HepG2 (cell line): ENCODE measurements at regions not wholly inside any gene's neighbourhood (a gene's known extent, or its start where the extent isn't known, plus 50 kb on each side); places are given as distances from the start of the nearest gene placed in this dataset.

Experiments
- ATAC-seq: fragments of 200-7000 bp; cut with Tn5 transposase; 3 replicates; pipeline ENCODE4 v1.9.1; 2020; ENCODE audit warnings: mild to moderate bottlenecking, moderate library complexity
- BruUV-seq: library from RNA; stranded (reverse); fragments of 400-500 nt; replicated peaks from 2 replicates; lab custom pipeline; 2021; lab: Mats Ljungman, UMichigan
- CTCF ChIA-PET: fragments of 300-600 bp; formaldehyde crosslinking; extraction: SDS; loops from one replicate; lab custom pipeline; 2021; ENCODE audit warnings: low total read pairs, inconsistent platforms, low intra/inter-chr PET ratio; lab: Yijun Ruan, JAX
- POLR2A ChIA-PET: fragments of 350-600 bp; sonication (Branson Sonifier 250); formaldehyde crosslinking; loops from one replicate; lab custom pipeline; 2020; ENCODE audit warnings: antibody characterized with exemption, inconsistent platforms; lab: Yijun Ruan, JAX
- DNase-seq: peaks from one replicate; pipeline ENCODE4 v3.0.0-alpha.2; 2015; ENCODE audit warnings: low spot score
- FAIRE-seq: peaks from 3 replicates; lab custom pipeline; 2011; peaks lifted over from hg19 to GRCh38; lab: Jason Lieb, UNC
- H2AFZ ChIP-seq: one replicate; pipeline ENCODE4 v1.6.1; 2011; ENCODE audit warnings: low read length, inconsistent platforms
- H3K27ac ChIP-seq: fragments of 300-600 bp; 3 replicates; pipeline ENCODE4 v1.8.0; 2011; ENCODE audit warnings: mixed run types, mild to moderate bottlenecking, mixed read lengths, low read length, inconsistent platforms; ENCODE audit not compliant: insufficient read depth; ENCODE audit errors: extremely low read length
- H3K27me3 ChIP-seq, 2 experiments: fragments of 200-600 bp in 1 of 2; 2 replicates in 1 of 2; 3 replicates in 1 of 2; pipeline versions ENCODE4 v1.6.0 to v1.8.0; 2011; ENCODE audit warnings: low read length in 2 of 2, mild to moderate bottlenecking in 2 of 2, moderate library complexity in 2 of 2, inconsistent platforms in 1 of 2; ENCODE audit not compliant: insufficient read depth in 2 of 2, control insufficient read depth in 1 of 2
- H3K36me3 ChIP-seq, 2 experiments: fragments of 200-600 bp in 1 of 2; replicated peaks in 1 of 2; 2 replicates in 1 of 2; 3 replicates in 1 of 2; pipeline versions ENCODE4 v1.5.1 to v1.8.0; 2011; ENCODE audit warnings: low read length in 2 of 2, inconsistent platforms in 1 of 2; ENCODE audit not compliant: insufficient read depth in 2 of 2, control insufficient read depth in 1 of 2
- H3K4me1 ChIP-seq: 2 replicates; pipeline ENCODE4 v1.5.1; 2012; ENCODE audit warnings: low read length, inconsistent platforms; ENCODE audit not compliant: insufficient read depth
- H3K4me2 ChIP-seq: 2 replicates; pipeline ENCODE4 v1.6.0; 2011; ENCODE audit warnings: low read depth, low read length, inconsistent platforms
- H3K4me3 ChIP-seq, 3 experiments: fragments of 200-600 bp in 1 of 3; sonication (generic), shearing (Covaris generic) in 1 of 3; replicated peaks in 1 of 3; 2 replicates each; pipeline ENCODE4 v1.5.1; 2011 to 2016; ENCODE audit warnings: low read length in 3 of 3, inconsistent platforms in 2 of 3, low read depth in 2 of 3, mild to moderate bottlenecking in 2 of 3, control low read depth in 1 of 3, mixed read lengths in 1 of 3; ENCODE audit not compliant: insufficient read depth in 1 of 3
- H3K79me2 ChIP-seq: one replicate; pipeline ENCODE4 v1.6.1; 2011; ENCODE audit warnings: low read length, inconsistent platforms; ENCODE audit not compliant: insufficient read depth
- H3K9ac ChIP-seq: 2 replicates; pipeline ENCODE4 v1.6.0; 2011; ENCODE audit warnings: mild to moderate bottlenecking, low read depth, low read length, inconsistent platforms; ENCODE audit not compliant: insufficient read depth
- H3K9me3 ChIP-seq: 2 replicates; pipeline ENCODE4 v1.5.1; 2012; ENCODE audit warnings: mild to moderate bottlenecking, low read length
- H4K20me1 ChIP-seq: 2 replicates; pipeline ENCODE4 v1.6.0; 2011; ENCODE audit warnings: inconsistent platforms, mild to moderate bottlenecking, low read length, moderate library complexity; ENCODE audit not compliant: insufficient read depth
- KDM5A ChIP-seq: fragments of 200-600 bp; sonication (generic); IDR thresholded peaks from 2 replicates; pipeline ENCODE4 v1.7.0; 2018; ENCODE audit warnings: antibody characterized with exemption, mild to moderate bottlenecking, low read length, borderline replicate concordance
- SYNCRIP ChIP-seq: fragments of 200-400 bp; formaldehyde crosslinking; IDR thresholded peaks from 2 replicates; pipeline ENCODE4 v1.6.1; 2018; ENCODE audit warnings: mild to moderate bottlenecking, low read depth, low read length; ENCODE audit not compliant: insufficient read depth
- ZBTB1 ChIP-seq: sonication (generic); formaldehyde crosslinking; IDR thresholded peaks from 2 replicates; pipeline ENCODE4 v1.4.0; 2020; ENCODE audit warnings: missing genetic modification reagents, borderline replicate concordance
- ZNF205 ChIP-seq: IDR thresholded peaks from 2 replicates; pipeline ENCODE4 v1.6.1; 2018; ENCODE audit warnings: missing biosample characterization, missing genetic modification reagents
- ZNF552 ChIP-seq: sonication (generic); formaldehyde crosslinking; IDR thresholded peaks from 2 replicates; pipeline ENCODE4 v1.9.0; 2022; ENCODE audit warnings: missing genetic modification reagents, mild to moderate bottlenecking, borderline replicate concordance
- ZNF772 ChIP-seq: sonication (generic); formaldehyde crosslinking; IDR thresholded peaks from 2 replicates; pipeline ENCODE4 v1.5.0; 2020; ENCODE audit warnings: mild to moderate bottlenecking, missing genetic modification reagents
- WGBS: methylation state at CpG from one replicate; pipeline ENCODE4 v1.1.6; 2017; ENCODE audit warnings: low lambda C conversion rate; 5-methylcytosine and 5-hydroxymethylcytosine counted together
- in situ Hi-C: cut with HindIII; loops from 2 replicates; pipeline ENCODE4 v1.10.0; 2017; ENCODE audit warnings: low pct_unique_long_range_greater_than_20kb; ENCODE audit not compliant: extremely low pct_ligation_motif_present
- intact Hi-C: fragments of 100-400 bp; cut with micrococcal nuclease; formaldehyde crosslinking; loops from one replicate; pipeline ENCODE4 v1.10.0; 2022; ENCODE audit not compliant: unreplicated experiment
- TF ChIP-seq, protein P1 (sequence below): sonication (generic); formaldehyde crosslinking; IDR thresholded peaks from 2 replicates; pipeline ENCODE4 v1.4.0; 2020; ENCODE audit warnings: mild to moderate bottlenecking, missing genetic modification reagents, borderline replicate concordance
- TF ChIP-seq, protein P2 (sequence below), 2 experiments: IDR thresholded peaks; 2 replicates each; pipeline ENCODE4 v1.6.1; 2011 to 2012; ENCODE audit warnings: low read length in 2 of 2, borderline replicate concordance in 1 of 2, low read depth in 1 of 2, mild to moderate bottlenecking in 1 of 2, moderate library complexity in 1 of 2
- TF ChIP-seq, protein P3 (sequence below): sonication (generic); formaldehyde crosslinking; IDR thresholded peaks from 2 replicates; pipeline ENCODE4 v1.4.0; 2020; ENCODE audit warnings: missing genetic modification reagents, borderline replicate concordance
- TF ChIP-seq, protein P4 (sequence below): sonication (generic); formaldehyde crosslinking; IDR thresholded peaks from 2 replicates; pipeline ENCODE4 v1.4.0; 2020; ENCODE audit warnings: missing genetic modification reagents; ENCODE audit errors: not compliant biosample characterization

DNA sequence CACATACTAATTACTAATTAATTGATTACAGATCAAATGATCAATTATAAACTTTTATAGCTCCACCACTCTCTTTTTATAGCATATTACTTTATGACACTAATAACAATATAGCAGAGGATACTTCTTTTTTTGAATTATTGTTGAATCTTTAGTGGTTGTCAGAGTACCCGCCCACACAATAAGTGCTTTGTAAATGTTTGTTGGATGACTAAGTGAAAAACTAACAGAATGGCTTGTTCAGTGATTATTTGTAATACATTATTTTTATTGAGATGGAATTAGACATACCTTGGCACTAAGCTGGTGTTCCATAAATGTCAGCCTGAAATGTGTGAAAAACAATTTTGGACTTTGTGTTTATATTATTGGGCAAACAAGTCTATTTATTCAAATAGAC, 670.5 kb upstream of the ATXN7L3B start:
- H3K4me2 ChIP-seq: no peak overlapping the region
- CTCF ChIA-PET: no interaction called here
- no peak for FAIRE-seq
- TF ChIP-seq ZNF772 (CRISPR knock-in tag) (no peak), SYNCRIP (no peak), KDM5A (no peak), ZNF205 (CRISPR knock-in tag) (no peak), ZBTB1 (no peak), ZNF552 (CRISPR knock-in tag) (no peak)
- TF ChIP-seq, protein P1, sequence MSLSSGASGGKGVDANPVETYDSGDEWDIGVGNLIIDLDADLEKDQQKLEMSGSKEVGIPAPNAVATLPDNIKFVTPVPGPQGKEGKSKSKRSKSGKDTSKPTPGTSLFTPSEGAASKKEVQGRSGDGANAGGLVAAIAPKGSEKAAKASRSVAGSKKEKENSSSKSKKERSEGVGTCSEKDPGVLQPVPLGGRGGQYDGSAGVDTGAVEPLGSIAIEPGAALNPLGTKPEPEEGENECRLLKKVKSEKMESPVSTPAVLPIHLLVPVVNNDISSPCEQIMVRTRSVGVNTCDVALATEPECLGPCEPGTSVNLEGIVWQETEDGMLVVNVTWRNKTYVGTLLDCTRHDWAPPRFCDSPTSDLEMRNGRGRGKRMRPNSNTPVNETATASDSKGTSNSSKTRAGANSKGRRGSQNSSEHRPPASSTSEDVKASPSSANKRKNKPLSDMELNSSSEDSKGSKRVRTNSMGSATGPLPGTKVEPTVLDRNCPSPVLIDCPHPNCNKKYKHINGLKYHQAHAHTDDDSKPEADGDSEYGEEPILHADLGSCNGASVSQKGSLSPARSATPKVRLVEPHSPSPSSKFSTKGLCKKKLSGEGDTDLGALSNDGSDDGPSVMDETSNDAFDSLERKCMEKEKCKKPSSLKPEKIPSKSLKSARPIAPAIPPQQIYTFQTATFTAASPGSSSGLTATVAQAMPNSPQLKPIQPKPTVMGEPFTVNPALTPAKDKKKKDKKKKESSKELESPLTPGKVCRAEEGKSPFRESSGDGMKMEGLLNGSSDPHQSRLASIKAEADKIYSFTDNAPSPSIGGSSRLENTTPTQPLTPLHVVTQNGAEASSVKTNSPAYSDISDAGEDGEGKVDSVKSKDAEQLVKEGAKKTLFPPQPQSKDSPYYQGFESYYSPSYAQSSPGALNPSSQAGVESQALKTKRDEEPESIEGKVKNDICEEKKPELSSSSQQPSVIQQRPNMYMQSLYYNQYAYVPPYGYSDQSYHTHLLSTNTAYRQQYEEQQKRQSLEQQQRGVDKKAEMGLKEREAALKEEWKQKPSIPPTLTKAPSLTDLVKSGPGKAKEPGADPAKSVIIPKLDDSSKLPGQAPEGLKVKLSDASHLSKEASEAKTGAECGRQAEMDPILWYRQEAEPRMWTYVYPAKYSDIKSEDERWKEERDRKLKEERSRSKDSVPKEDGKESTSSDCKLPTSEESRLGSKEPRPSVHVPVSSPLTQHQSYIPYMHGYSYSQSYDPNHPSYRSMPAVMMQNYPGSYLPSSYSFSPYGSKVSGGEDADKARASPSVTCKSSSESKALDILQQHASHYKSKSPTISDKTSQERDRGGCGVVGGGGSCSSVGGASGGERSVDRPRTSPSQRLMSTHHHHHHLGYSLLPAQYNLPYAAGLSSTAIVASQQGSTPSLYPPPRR: no peak
- TF ChIP-seq, protein P2, sequence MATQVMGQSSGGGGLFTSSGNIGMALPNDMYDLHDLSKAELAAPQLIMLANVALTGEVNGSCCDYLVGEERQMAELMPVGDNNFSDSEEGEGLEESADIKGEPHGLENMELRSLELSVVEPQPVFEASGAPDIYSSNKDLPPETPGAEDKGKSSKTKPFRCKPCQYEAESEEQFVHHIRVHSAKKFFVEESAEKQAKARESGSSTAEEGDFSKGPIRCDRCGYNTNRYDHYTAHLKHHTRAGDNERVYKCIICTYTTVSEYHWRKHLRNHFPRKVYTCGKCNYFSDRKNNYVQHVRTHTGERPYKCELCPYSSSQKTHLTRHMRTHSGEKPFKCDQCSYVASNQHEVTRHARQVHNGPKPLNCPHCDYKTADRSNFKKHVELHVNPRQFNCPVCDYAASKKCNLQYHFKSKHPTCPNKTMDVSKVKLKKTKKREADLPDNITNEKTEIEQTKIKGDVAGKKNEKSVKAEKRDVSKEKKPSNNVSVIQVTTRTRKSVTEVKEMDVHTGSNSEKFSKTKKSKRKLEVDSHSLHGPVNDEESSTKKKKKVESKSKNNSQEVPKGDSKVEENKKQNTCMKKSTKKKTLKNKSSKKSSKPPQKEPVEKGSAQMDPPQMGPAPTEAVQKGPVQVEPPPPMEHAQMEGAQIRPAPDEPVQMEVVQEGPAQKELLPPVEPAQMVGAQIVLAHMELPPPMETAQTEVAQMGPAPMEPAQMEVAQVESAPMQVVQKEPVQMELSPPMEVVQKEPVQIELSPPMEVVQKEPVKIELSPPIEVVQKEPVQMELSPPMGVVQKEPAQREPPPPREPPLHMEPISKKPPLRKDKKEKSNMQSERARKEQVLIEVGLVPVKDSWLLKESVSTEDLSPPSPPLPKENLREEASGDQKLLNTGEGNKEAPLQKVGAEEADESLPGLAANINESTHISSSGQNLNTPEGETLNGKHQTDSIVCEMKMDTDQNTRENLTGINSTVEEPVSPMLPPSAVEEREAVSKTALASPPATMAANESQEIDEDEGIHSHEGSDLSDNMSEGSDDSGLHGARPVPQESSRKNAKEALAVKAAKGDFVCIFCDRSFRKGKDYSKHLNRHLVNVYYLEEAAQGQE (IDR thresholded peaks at IDR 0.05; ENCODE audit: borderline replicate concordance in 1 of 2, low read depth in 1 of 2, low read length in 2 of 2): no peak
- TF ChIP-seq, protein P3, sequence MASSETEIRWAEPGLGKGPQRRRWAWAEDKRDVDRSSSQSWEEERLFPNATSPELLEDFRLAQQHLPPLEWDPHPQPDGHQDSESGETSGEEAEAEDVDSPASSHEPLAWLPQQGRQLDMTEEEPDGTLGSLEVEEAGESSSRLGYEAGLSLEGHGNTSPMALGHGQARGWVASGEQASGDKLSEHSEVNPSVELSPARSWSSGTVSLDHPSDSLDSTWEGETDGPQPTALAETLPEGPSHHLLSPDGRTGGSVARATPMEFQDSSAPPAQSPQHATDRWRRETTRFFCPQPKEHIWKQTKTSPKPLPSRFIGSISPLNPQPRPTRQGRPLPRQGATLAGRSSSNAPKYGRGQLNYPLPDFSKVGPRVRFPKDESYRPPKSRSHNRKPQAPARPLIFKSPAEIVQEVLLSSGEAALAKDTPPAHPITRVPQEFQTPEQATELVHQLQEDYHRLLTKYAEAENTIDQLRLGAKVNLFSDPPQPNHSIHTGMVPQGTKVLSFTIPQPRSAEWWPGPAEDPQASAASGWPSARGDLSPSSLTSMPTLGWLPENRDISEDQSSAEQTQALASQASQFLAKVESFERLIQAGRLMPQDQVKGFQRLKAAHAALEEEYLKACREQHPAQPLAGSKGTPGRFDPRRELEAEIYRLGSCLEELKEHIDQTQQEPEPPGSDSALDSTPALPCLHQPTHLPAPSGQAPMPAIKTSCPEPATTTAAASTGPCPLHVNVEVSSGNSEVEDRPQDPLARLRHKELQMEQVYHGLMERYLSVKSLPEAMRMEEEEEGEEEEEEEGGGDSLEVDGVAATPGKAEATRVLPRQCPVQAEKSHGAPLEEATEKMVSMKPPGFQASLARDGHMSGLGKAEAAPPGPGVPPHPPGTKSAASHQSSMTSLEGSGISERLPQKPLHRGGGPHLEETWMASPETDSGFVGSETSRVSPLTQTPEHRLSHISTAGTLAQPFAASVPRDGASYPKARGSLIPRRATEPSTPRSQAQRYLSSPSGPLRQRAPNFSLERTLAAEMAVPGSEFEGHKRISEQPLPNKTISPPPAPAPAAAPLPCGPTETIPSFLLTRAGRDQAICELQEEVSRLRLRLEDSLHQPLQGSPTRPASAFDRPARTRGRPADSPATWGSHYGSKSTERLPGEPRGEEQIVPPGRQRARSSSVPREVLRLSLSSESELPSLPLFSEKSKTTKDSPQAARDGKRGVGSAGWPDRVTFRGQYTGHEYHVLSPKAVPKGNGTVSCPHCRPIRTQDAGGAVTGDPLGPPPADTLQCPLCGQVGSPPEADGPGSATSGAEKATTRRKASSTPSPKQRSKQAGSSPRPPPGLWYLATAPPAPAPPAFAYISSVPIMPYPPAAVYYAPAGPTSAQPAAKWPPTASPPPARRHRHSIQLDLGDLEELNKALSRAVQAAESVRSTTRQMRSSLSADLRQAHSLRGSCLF (CRISPR knock-in tag): no peak
- TF ChIP-seq, protein P4, sequence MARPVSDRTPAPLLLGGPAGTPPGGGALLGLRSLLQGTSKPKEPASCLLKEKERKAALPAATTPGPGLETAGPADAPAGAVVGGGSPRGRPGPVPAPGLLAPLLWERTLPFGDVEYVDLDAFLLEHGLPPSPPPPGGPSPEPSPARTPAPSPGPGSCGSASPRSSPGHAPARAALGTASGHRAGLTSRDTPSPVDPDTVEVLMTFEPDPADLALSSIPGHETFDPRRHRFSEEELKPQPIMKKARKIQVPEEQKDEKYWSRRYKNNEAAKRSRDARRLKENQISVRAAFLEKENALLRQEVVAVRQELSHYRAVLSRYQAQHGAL (CRISPR knock-in tag): no peak

More for the DNA sequence above, 670.5 kb upstream of the ATXN7L3B start:
- Histone ChIP-seq H3K36me3 (no peaks in the 10 kb centered on the region), H3K4me3 (no peak overlapping the region), H3K9ac (no peak overlapping the region), H3K4me1 (no peaks in the 10 kb centered on the region), H3K27ac (no peak overlapping the region), H3K9me3 (peaks cover 38% of the 10 kb centered on the region), H2AFZ (no peak overlapping the region), H3K79me2 (no peaks in the 10 kb centered on the region), H4K20me1 (no peaks in the 10 kb centered on the region), H3K27me3 (no peaks in the 10 kb centered on the region)
- no peak for ATAC-seq
- in situ Hi-C loops: no loop called here
- BruUV-seq: no TSS peak
- DNase-seq: no peak
- WGBS: 2% methylated on average over 1 of the region's 1 CpG
- POLR2A ChIA-PET: no interaction called here
- intact Hi-C loops: no loop called here
